ENCODE measurements at regions not wholly inside any gene's neighbourhood (a gene's known extent, or its start where the extent isn't known, plus 50 kb on each side); places are given as distances from the start of the nearest gene placed in this dataset.
A peak's percentile ranks its signal among the peaks of the same experiment; 100 is the strongest.

DNA sequence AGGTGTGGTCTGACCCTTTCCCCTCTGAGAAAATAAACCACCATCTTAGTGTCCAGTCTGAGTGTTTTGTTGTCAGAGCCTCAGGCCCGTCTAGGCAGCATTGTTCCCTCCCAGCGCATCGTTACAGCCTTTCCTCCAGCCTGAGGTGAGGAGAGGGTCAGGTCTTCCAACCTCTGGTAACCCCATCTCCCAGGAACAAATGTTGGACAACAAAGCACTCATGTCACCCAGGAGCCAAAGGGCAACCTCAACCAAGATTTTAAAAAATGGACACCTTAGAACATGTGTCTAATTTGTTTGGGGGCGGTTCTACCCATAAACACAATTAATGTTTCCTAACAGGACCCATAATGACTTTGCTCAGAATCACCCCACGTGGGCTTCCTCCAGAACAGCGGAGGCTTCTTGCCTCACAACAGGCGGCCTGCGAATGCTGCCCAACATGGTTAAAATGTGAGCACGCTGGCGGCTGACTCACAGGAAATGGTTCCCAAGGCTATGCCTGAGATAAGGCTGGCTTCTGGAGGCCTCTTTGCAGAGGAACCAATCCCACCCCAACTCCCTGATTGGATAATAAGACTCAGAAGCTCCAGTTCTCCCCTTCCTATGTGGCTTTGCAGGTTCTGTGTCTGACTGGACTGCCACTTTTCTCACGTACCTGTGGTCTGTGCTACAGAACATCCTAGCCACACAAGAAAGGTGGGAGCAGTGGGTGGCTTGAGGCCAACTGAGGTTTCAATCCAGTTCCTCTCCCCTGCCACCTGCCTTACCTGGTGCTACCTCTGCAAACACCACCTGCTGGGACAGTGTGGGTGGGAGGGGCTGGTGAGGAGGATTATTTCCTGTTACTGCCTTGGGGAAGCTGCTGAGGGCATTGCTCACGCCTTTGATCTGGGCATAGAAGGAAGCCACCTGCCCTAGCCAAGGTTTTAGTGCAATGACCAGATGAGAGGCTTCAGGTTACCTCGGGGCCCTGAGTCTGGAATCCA lies 108.8 kb downstream of the B3GNT2 start:
- peak; percentile 45 to 52 for DNase-seq (ENCODE audit: low read depth in 2 of 2)

DNA sequence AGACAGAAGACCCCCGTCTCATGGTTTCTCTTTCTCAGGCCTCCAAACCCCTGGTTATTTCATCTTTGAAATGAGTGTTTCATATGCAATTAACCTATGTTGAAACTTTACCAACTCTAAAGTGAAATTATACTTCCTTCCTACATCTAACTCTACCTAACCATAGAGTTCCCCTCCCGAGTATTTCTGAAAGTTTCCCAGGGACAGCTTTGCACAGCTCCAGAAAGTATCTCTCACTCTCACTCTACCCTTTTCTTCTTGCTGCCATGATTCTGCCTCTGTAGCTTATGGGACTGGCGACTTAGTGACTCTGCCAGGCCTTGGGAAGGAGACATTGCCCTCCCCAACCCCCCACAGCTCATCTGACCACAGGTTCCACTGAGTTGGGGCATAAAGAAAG lies 107.9 kb downstream of the B3GNT2 start:
- DNase-seq (ENCODE audit: low read depth in 2 of 2): no peak

DNA sequence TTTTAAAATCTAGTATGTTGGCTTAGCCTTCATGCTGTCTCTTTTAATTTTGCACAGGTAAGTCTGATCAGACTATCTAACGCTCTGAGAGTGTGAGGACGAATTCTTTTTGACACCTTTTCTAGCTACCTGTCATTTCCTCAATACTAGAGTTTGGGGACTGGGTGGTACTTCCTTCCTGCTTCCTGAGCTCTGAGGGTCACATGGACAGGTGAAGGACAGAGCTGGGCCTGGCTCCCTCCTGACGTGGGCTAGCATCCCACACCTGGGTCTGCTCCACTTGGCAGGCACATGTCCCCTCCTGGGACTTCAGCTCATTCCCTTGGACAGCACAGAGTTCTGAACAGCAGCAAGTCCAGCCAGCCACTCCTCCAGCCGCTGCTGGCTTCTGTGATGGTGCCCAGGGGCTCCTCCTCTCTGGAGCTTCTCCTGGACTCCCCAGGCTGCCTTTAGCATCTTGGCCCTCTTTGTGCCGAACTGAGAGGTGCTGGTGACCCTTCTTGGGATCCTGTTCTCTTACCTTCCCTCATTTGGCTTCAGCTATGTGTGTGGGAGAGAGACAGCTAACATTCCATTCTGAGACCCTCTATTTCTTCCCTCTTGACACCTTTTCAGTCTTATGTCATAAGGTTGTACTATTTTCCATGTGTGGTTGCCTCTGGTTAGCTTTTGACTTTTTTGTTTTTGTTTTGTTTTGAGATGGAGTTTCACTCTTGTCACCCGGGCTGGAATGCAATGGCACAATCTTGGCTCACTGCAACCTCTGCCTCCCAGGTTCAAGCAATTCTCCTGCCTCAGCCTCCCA lies 106.9 kb downstream of the B3GNT2 start:
- DNase-seq (ENCODE audit: low read depth in 2 of 2): no peak

DNA sequence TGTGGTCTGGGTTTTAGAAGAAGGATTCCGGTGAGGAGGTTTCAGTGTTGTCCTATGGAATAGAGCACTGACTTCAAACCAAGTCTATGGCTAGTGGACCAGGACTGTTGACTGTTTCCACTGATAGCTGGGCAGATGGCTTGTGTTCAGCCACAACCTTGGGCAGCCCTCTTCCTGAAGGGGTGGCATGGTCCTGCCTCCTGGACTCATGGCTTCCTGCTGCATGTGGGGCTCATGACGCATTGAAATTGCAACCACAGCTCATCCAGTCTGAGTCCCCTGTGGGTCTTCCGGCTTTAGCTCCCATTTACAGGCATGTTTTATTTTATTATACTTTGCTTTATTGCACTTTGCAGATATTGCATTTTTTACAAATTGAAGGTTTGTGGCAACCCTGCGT lies 105.0 kb downstream of the B3GNT2 start:
- no peak for DNase-seq (ENCODE audit: low read depth in 2 of 2)

DNA sequence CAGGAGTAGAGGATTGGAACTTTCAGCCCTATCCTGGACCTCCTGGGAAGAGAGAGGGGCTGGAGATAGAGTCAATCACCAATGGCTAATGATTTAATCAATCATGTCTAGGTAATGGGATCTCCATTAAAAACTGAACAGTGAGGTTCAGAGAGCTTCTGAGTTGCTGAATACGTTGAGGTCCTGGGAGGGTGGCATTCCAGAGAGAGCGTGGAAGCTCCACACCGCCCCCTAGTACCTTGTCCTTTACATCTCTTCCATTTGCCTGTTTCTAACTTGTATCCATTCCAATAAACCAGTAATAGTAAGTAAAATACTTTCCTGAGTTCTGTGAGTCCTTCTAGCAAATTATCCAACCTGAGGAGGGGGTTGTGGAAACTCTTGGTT lies 101.7 kb downstream of the B3GNT2 start:
- DNase-seq (ENCODE audit: low read depth in 2 of 2): no peak

DNA sequence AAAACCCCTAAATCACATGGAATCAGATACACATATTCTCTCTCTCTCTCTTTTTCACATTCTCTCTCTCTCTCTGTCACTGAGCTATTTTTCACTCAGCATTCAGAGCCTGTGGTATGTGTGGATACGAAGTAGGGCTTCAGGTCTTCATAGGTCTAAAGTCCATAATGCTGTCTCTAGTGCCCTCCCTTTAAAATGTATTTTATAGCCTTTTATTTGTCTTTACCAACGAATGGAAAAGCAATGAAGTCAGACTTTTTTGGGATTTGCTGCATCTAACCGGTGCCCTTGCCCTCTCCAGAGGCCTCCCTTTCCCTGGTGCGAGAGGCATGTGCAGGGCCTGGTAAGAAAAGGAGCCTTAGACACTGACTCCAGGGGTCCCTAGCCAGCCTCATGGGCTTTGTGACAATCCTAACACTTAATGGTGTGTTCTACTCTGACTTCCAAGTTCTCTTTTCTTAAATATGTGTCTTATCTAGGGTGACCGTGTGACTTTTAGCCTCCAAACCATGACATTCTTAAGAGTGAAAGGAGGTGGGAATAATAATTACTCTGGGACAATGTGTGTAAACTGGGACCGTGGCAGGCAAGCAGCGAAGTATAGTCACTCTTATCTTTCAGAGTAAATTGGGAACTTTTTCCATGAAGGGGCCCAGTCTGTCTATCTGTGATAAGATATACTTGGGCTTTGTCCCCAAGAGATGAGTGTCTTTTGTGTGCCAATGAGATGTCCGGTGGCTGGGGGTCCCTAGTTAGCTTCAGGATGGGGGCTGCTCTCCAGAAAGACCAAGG lies 101.1 kb downstream of the B3GNT2 start:
- DNase-seq (ENCODE audit: low read depth in 2 of 2): no peak

DNA sequence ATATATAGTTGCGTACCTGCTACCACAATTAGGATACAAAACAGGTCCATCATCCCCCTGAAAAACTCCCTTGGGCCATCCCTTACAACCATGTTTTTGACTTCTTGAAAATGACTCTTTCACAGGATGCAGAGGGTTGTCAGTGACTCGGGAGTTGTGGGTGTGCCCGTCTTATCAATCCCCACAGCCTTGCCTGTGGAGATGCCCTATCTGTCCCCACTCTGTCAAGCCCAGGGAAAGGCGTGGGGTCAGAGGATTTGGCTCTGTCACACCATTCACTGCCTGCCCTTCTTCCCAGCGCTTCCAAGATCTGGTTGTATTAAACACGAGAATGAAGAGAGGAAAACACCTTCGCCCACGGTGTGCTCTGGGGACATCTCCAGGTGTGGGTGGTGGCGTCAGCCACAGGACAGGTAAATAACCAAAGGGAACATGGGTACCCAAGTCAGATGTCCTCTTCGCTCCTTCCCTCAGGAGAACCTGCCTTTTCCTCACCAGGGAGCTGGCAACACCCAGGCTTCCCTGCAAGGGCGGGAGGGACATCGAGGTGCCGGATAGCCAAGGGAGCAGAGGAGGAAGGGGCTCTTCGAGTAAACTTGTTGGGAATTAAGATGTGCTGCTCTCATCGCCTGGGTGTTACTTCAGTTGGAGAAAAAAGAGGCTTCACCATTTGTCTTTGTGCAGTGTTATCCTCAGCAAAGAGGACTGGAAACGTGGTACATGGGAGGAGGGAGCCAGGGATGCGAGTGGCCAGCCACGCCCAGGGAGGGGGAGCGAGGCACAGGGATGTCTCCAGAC lies 100.3 kb downstream of the B3GNT2 start:
- no peak for DNase-seq (ENCODE audit: low read depth in 2 of 2)

DNA sequence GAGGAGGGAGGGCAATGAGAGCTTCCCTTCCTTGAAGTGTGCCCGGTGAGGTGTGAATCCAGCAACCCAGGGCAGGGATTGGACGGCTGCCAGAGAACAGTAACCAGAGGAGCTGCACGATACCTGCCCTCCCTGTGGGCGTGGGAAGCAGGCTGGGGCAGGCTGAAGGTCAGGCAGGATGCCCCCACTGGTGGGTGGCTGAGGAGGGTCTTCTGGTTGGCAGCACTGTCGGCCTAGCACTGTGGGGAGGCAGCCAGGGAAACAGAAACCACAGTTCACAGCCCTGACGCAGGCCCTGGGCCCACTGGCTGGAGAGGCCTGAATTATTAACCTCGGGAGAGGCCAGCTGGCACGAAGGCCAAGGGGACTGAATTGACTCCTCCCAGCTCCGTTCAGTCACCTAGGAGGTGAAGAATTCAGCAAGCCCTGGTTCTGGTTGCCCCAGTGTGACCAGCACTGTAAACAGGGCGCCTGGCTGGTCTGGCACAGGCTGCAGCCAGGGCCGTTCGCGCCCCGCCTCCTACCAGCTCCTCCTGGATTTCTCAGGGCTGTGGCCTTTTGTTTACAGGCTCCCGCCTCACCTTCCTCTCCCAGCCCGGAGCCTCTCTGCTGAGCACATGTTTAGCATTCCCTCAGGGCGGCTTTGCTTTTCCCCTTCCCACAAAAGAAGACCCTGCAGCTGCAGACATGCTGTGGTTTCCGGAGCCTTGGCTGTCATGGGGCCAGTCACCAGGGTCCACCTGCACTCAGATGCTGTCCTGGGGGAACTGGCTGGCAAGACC lies 97.8 kb downstream of the B3GNT2 start:
- no peak for DNase-seq (ENCODE audit: low read depth in 2 of 2)

DNA sequence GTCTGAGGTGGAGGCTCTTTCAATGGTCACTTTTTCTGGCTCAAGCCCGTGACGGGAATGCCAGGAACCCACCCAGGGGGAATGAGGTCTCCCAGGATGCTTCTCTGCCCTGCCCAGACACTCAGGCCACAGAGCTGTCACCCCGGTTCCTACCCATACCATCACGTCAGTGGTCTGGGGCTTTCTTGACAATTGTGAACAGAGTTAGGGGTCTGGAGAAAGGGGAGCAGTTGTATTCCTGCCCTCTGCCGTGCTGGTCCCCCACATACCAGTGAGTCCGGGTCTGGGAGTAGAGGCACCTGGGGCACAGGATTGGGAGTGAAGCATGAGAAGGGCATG lies 97.2 kb downstream of the B3GNT2 start:
- DNase-seq (ENCODE audit: low read depth in 2 of 2): no peak

DNA sequence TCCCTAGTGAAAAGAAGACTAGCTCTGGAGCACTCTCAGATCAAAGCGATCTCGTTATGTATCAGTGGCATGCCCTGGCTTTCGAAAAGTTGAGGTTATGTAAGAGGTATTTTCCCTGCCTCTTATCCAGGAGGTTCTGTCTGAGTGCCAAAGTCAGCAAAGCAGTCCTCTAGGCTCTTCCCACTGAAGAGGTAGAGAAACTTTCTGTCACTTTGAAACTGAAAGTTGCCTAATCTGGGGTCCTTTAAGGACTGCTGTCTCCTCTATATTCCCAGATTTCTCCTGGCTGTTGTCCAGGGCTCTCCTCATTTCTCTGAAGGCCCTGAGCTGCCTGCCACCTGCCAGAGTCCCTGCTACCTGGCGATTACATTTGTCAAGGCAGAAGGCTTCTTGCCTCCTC lies 96.3 kb downstream of the B3GNT2 start:
- DNase-seq (ENCODE audit: low read depth in 2 of 2): no peak

DNA sequence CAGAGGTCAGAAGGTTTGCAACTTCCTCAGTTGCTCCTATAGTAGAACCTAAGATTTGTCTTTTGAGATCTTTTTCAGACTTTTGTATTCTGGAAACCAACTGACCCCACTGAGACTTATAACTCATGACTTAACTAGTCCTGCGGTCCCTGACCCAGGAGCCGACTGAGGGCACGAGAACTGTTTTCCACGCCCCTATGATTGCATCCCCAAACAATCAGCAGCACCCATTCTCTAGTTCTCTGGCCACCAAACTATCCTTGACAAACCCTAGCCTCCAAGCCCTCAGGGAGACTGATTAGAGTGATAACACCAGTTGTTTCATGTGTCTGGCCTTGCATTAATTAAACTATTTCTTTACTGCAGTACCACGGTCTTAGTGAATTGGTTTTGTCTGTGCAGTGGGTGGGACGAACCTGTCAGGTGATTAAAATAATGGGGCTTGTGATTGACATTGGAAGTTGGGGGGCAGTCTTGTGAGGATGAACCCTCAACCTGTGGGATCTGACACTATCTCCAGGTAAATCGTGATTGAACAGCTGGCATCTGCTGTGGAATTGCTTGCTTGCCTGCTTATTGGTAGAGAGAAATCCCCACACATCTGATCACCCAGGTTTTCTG lies 95.7 kb downstream of the B3GNT2 start:
- DNase-seq (ENCODE audit: low read depth in 2 of 2): no peak

DNA sequence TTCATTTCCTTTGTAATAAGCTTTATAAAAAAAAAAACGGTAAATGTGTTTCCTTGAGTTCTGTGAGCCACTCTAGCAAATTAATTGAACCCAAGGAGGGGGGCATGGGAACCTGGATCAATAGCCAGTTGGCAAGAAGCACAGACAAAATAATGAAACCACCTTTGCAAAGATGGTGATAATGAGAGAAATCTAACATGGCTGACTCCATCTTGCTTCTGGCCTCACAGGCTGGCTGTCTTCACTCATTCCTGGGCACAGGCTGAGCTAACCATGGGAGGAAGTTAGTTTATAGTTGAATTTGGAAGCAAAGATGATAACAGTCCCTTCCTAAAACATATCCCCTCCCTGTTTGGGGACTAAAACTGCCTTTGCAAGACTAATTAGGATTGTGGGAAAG lies 95.1 kb downstream of the B3GNT2 start:
- DNase-seq (ENCODE audit: low read depth in 2 of 2): no peak

DNA sequence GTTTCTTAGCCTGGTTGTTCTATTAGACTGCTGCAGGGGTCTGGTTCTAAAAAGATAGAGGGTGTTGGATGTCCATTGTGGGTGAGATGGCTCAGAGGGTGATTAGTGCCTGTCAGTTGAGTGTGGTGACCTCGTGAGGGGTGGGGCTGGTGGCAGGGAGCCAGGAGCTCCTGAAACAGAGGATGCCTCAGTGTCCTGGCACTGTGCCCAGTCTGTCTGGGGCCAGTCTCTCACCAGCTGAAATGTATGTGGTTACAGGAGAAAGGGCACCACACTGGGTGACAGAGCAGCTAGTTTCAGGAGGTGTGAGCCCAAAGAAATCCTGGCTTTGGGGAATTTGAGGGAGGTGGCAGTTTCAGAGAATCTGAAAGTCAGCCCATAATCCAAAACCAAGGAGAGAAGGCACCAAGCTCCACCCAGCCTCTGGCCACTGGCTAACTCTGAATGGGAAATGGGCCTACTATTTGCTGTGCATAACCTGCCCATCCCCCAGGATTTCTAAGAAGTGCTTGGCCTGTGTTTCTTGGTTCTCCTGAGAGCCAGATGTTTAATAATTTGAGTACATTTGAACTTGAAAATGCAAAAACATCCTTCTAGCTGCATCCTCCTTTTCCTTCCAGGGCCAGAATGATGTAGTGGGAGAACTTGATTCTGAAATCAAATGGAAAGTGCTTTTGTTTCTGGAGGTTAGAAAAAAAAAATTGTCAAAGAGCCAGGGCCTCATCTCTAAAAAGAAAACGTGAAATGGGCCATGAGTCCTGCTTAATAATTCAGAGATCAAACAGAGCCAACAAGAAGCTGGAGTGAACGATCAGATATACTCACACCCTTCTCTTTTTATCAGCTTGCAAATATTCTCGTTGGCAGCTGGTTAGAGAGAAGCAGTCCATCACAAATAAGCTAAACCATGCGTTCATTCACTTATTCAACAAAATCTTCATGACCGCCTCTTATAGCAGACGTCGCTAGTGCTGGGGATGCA lies 92.3 kb downstream of the B3GNT2 start:
- DNase-seq (ENCODE audit: low read depth in 2 of 2): peak in 1 of 2 donors; percentile 50

DNA sequence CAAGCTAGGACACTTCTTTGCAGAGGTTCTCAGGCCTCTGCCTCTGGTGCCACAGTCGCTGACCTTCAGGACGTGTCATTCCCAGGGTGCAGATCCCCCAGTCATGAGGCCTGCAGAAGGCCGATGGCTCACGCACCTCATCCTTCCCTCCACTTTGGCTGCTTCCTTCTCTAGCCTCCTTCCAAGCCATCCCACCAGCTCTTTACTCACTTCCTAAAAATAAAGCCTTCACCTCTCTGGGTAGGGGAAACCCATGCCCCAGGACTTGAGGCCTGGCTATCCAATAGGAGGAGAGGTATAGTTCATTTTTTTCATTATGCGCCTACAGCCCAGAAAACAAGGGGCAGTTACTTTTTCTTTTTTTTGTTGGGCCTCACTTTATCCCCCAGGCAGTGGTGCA lies 91.4 kb downstream of the B3GNT2 start:
- no peak for DNase-seq (ENCODE audit: low read depth in 2 of 2)

DNA sequence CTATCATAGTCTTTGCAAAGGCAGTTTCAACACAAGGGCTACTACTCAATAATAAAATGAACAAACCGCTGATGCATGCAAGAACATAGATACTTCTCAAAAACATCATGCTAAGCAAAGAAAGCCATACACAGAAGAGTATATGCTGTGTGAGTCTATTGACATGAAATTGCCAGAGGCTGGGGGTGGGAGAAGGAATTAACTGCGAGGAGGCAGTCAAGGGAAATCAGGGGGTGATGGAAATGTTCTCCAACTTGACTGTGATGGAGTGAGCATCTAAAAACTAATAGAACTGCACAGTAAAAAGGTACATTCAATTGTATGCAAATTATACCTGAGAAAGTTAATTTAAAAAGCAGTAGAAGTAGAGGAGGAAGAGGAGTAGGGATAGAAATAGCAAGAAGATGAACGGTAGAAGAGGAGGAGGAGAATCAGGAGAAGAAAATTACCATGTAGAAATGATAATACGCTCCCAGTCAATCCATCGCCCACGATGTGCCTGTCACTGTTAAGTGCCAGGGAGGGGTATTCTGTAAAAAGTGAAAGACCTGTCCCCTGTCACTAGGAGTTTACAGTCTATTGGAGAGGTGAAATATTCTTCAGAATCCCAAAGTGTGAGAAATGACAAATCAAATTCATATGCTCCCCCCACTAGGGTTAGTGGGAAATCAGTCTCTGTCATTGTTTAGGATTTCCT lies 90.3 kb downstream of the B3GNT2 start:
- no peak for DNase-seq (ENCODE audit: low read depth in 2 of 2)

DNA sequence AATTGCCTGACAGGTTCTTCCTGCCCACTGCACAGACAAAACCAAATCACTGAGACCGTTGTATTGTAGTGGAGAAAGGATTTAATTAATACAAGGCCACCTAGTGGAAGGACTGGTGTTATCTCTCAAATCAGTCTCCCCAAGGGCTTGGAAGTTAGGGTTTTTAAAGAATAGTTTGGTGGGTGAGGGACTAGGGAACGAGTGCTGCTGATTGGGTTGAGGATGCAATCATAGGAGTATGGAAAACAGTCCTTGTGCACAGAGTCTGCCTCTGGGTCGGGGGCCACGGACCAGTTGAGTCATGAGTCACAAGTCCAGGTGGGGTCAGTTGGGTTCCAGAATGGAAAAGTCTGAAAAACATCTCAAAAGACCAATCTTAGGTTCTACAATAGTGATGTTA lies 89.1 kb downstream of the B3GNT2 start:
- no peak for DNase-seq (ENCODE audit: low read depth in 2 of 2)

DNA sequence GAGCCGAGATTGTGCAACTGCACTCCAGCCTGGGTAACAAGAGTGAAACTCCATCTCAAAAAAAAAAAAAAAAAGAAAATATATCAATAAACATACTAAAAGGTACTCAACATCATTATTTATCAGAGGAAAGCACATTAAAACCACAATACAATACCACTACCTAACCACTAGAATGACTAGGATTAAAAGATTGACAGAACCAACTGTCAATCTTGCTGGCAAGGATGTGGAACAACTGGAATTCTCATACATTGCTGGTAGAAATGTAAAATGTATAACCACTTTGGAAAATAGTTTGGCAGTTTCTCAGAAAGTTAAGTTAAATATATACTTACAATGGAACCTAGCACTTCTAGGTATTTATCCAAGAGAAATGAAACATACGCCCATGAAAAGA lies 88.6 kb downstream of the B3GNT2 start:
- no peak for DNase-seq (ENCODE audit: low read depth in 2 of 2)

DNA sequence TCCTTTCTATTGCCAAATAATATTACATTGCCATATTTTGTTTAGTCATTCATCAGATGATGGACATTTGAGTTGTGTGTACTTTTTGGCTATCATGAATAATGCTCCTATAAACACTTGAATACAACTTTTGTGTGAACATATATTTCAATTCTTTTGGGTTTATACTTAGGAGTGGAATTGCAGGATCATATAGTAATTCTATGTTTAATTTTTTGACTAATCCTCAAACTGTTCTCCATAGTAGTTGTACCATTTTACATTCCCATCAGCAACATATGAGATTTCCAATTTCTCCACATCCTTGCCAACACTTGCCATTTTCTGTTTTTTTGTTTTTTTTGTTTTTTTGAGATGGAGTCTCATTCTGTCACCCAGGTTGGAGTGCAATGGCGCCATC lies 87.2 kb downstream of the B3GNT2 start:
- no peak for DNase-seq (ENCODE audit: low read depth in 2 of 2)

All from stimulated activated CD8-positive, alpha-beta memory T cell treated with anti-CD3 and anti-CD28 coated beads, Interleukin-7, amount 100 ng/mL, for 4 hours (primary cell).